SK-N-SH treated with all-trans-retinoic acid at 6 μM for 48 hours (cell line): ENCODE measurements at regions not wholly inside any gene's neighbourhood (a gene's known extent, or its start where the extent isn't known, plus 50 kb on each side); places are given as distances from the start of the nearest gene placed in this dataset.

ENCODE experiments used
- ATAC-seq: fragments of 200-7000 bp; cut with Tn5 transposase; 3 replicates; pipeline ENCODE4 v1.9.1; 2020; ENCODE audit warnings: mild to moderate bottlenecking, moderate library complexity
- ARNTL ChIP-seq: fragments of 450-650 bp; formaldehyde crosslinking; IDR thresholded peaks from 2 replicates; pipeline ENCODE4 v1.5.0; 2020; ENCODE audit warnings: low read depth, mild to moderate bottlenecking, moderate library complexity, borderline replicate concordance
- BACH2 ChIP-seq: fragments of 250-450 bp; sonication (Bioruptor Pico); IDR thresholded peaks from 2 replicates; pipeline ENCODE4 v1.9.0; 2021; ENCODE audit warnings: mild to moderate bottlenecking, borderline replicate concordance
- CREB5 ChIP-seq: fragments of 250-450 bp; sonication (Bioruptor Pico); IDR thresholded peaks from 2 replicates; pipeline ENCODE4 v1.5.1; 2020; ENCODE audit warnings: low read depth, mild to moderate bottlenecking, moderate library complexity
- CSRNP3 ChIP-seq: fragments of 250-450 bp; sonication (Bioruptor Pico); IDR thresholded peaks from 2 replicates; pipeline ENCODE4 v1.5.1; 2021; ENCODE audit warnings: mild to moderate bottlenecking, moderate library complexity
- ESRRG ChIP-seq: fragments of 250-450 bp; sonication (Bioruptor Pico); IDR thresholded peaks from 2 replicates; pipeline ENCODE4 v1.6.1; 2021; ENCODE audit warnings: mild to moderate bottlenecking
- GLIS3 ChIP-seq: fragments of 250-450 bp; sonication (Bioruptor Pico); IDR thresholded peaks from 2 replicates; pipeline ENCODE4 v1.5.0; 2020; ENCODE audit warnings: mild to moderate bottlenecking, moderate library complexity
- ISL1 ChIP-seq: fragments of 250-450 bp; sonication (Bioruptor Pico); IDR thresholded peaks from 2 replicates; pipeline ENCODE4 v2.1.2; 2022; ENCODE audit warnings: mild to moderate bottlenecking, moderate library complexity
- OSR1 ChIP-seq: fragments of 250-450 bp; sonication (Bioruptor Pico); IDR thresholded peaks from 2 replicates; pipeline ENCODE4 v1.8.0; 2022; ENCODE audit warnings: moderate library complexity, mild to moderate bottlenecking, inconsistent platforms
- PATZ1 ChIP-seq: fragments of 250-450 bp; sonication (Bioruptor Pico); IDR thresholded peaks from 2 replicates; pipeline ENCODE4 v1.8.0; 2020; ENCODE audit warnings: mild to moderate bottlenecking, moderate library complexity, borderline replicate concordance
- POU6F1 ChIP-seq: fragments of 250-450 bp; sonication (Bioruptor Pico); IDR thresholded peaks from 2 replicates; pipeline ENCODE4 v1.8.0; 2021; ENCODE audit warnings: low read depth, mild to moderate bottlenecking, moderate library complexity, borderline replicate concordance
- RARB ChIP-seq: fragments of 250-450 bp; sonication (Bioruptor Pico); IDR thresholded peaks from 2 replicates; pipeline ENCODE4 v1.8.0; 2021; ENCODE audit warnings: mild to moderate bottlenecking, moderate library complexity
- SNAI2 ChIP-seq: fragments of 250-450 bp; sonication (Bioruptor Pico); IDR thresholded peaks from 2 replicates; pipeline ENCODE4 v1.5.0; 2020; ENCODE audit warnings: mild to moderate bottlenecking, moderate library complexity
- TCF4 ChIP-seq: fragments of 250-450 bp; sonication (Bioruptor Pico); IDR thresholded peaks from 2 replicates; pipeline ENCODE4 v1.8.0; 2021; ENCODE audit warnings: mild to moderate bottlenecking, moderate library complexity, borderline replicate concordance
- TOX ChIP-seq: fragments of 250-450 bp; sonication (Bioruptor Pico); IDR thresholded peaks from 2 replicates; pipeline ENCODE4 v1.8.0; 2021; ENCODE audit warnings: mild to moderate bottlenecking, moderate library complexity, borderline replicate concordance
- TSHZ2 ChIP-seq: fragments of 250-450 bp; sonication (Bioruptor Pico); IDR thresholded peaks from 2 replicates; pipeline ENCODE4 v1.5.0; 2020; ENCODE audit warnings: mild to moderate bottlenecking, moderate library complexity
- ZC3H10 ChIP-seq: fragments of 250-450 bp; sonication (Bioruptor Pico); IDR thresholded peaks from 2 replicates; pipeline ENCODE4 v1.5.1; 2021; ENCODE audit warnings: mild to moderate bottlenecking, moderate library complexity
- ZFP3 ChIP-seq: fragments of 250-450 bp; sonication (Bioruptor Pico); IDR thresholded peaks from 2 replicates; pipeline ENCODE4 v1.5.0; 2020; ENCODE audit warnings: mild to moderate bottlenecking, moderate library complexity
- ZFP30 ChIP-seq: fragments of 450-650 bp; formaldehyde crosslinking; IDR thresholded peaks from 2 replicates; pipeline ENCODE4 v1.5.0; 2022; ENCODE audit warnings: mild to moderate bottlenecking, moderate library complexity
- ZNF565 ChIP-seq: fragments of 450-650 bp; formaldehyde crosslinking; conservative IDR thresholded peaks from 2 replicates; pipeline ENCODE4 v1.5.0; 2020; ENCODE audit warnings: low read depth, mild to moderate bottlenecking, moderate library complexity
- ZNF70 ChIP-seq: fragments of 450-650 bp; formaldehyde crosslinking; IDR thresholded peaks from 2 replicates; pipeline ENCODE4 v1.5.0; 2020; ENCODE audit warnings: mild to moderate bottlenecking, moderate library complexity
- ZNF8 ChIP-seq: fragments of 450-650 bp; formaldehyde crosslinking; IDR thresholded peaks from 2 replicates; pipeline ENCODE4 v1.5.0; 2020; ENCODE audit warnings: mild to moderate bottlenecking, moderate library complexity

GRCh38 chr2:66329081-66329605, 105.8 kb upstream of the MEIS1 start:
- TF ChIP-seq TCF4 (CRISPR knock-in tag): no peak
- no peak for TF ChIP-seq CSRNP3 (CRISPR knock-in tag)
- no peak for TF ChIP-seq ZFP3 (CRISPR knock-in tag)
- TF ChIP-seq TSHZ2 (CRISPR knock-in tag): no peak
- TF ChIP-seq ZNF565 (CRISPR knock-in tag): no peak
- no peak for TF ChIP-seq PATZ1 (CRISPR knock-in tag)
- TF ChIP-seq ZC3H10 (CRISPR knock-in tag): no peak
- TF ChIP-seq POU6F1: no peak
- TF ChIP-seq ZFP30 (CRISPR knock-in tag): no peak
- no peak for TF ChIP-seq BACH2
- no peak for TF ChIP-seq ZNF70 (CRISPR knock-in tag)
- no peak for TF ChIP-seq ESRRG
- no peak for TF ChIP-seq RARB (CRISPR knock-in tag)
- no peak for TF ChIP-seq GLIS3 (CRISPR knock-in tag)
- no peak for TF ChIP-seq ZNF8
- TF ChIP-seq SNAI2 (CRISPR knock-in tag): no peak
- no peak for ATAC-seq

- no peak for ATAC-seq
- no peak for TF ChIP-seq POU6F1
- TF ChIP-seq ISL1: no peak
Observed at GRCh38 chr2:66327066-66327740, 107.7 kb upstream of the MEIS1 start.

- ATAC-seq: no peak
- TF ChIP-seq OSR1 (CRISPR knock-in tag): no peak
- no peak for TF ChIP-seq ZFP30 (CRISPR knock-in tag)
- TF ChIP-seq TOX (CRISPR knock-in tag): no peak
- TF ChIP-seq ZFP3 (CRISPR knock-in tag): no peak
- no peak for TF ChIP-seq CREB5 (CRISPR knock-in tag)
- no peak for TF ChIP-seq ESRRG
- no peak for TF ChIP-seq ISL1
- no peak for TF ChIP-seq ZNF70 (CRISPR knock-in tag)
- TF ChIP-seq ZNF8: no peak
- no peak for TF ChIP-seq TSHZ2 (CRISPR knock-in tag)
- no peak for TF ChIP-seq CSRNP3 (CRISPR knock-in tag)
- TF ChIP-seq ARNTL (CRISPR knock-in tag): no peak
- TF ChIP-seq GLIS3 (CRISPR knock-in tag): no peak
Observed at GRCh38 chr2:66324909-66325528, 109.9 kb upstream of the MEIS1 start.
